WTC11 (cell line): ENCODE measurements at regions not wholly inside any gene's neighbourhood (a gene's known extent, or its start where the extent isn't known, plus 50 kb on each side); places are given as distances from the start of the nearest gene placed in this dataset.

Source experiments
- ATAC-seq: fragments of 200-7000 bp; cut with Tn5 transposase; 2 replicates; pipeline ENCODE4 v1.10.0; 2021; ENCODE audit warnings: mild to moderate bottlenecking, moderate library complexity
- CTCF ChIA-PET: fragments of 300-600 bp; sonication (Branson Sonifier 250); formaldehyde crosslinking; loops from one replicate; lab custom pipeline; 2021; ENCODE audit warnings: antibody characterized with exemption; lab: Charles Lee
- POLR2A ChIA-PET: fragments of 350-600 bp; sonication (Branson Sonifier 250); formaldehyde crosslinking; loops from one replicate; lab custom pipeline; 2021; ENCODE audit warnings: antibody characterized with exemption; lab: Charles Lee
- DNase-seq: peaks from one replicate; pipeline ENCODE4 v3.0.0; 2021; ENCODE audit warnings: low spot score
- H3K27ac Mint-ChIP-seq: 2 replicates; pipeline ENCODE4 v1.8.0; 2021; ENCODE audit warnings: mixed read lengths
- H3K27me3 Mint-ChIP-seq: 2 replicates; pipeline ENCODE4 v1.8.0; 2021; ENCODE audit warnings: low read depth, mild to moderate bottlenecking, moderate library complexity, mixed read lengths
- H3K36me3 Mint-ChIP-seq: 2 replicates; pipeline ENCODE4 v1.8.0; 2021; ENCODE audit warnings: mixed read lengths
- H3K4me1 Mint-ChIP-seq: 2 replicates; pipeline ENCODE4 v1.8.0; 2022; ENCODE audit warnings: mixed read lengths
- H3K4me3 Mint-ChIP-seq: 2 replicates; pipeline ENCODE4 v1.8.0; 2021; ENCODE audit warnings: mild to moderate bottlenecking, moderate library complexity, mixed read lengths
- H3K9me3 Mint-ChIP-seq: 2 replicates; pipeline ENCODE4 v1.8.0; 2021; ENCODE audit warnings: mixed read lengths
- CDX4 ChIP-seq: fragments of 250-450 bp; sonication (Bioruptor Pico); IDR thresholded peaks from 2 replicates; pipeline ENCODE4 v1.9.0; 2021; ENCODE audit warnings: moderate library complexity, mild to moderate bottlenecking, inconsistent platforms, borderline replicate concordance
- CTCF ChIP-seq: fragments of 200-600 bp; IDR thresholded peaks from 2 replicates; pipeline ENCODE4 v1.8.0; 2022; ENCODE audit warnings: antibody characterized with exemption
- ERG ChIP-seq: fragments of 250-450 bp; sonication (Bioruptor Pico); IDR thresholded peaks from 2 replicates; pipeline ENCODE4 v1.8.0; 2021; ENCODE audit warnings: mild to moderate bottlenecking
- FOXP1 ChIP-seq: sonication (generic); formaldehyde crosslinking; IDR thresholded peaks from 2 replicates; pipeline ENCODE4 v1.8.0; 2022; ENCODE audit warnings: missing genetic modification reagents, mild to moderate bottlenecking, moderate library complexity, borderline replicate concordance
- GABPB1 ChIP-seq: sonication (generic); formaldehyde crosslinking; IDR thresholded peaks from 2 replicates; pipeline ENCODE4 v1.8.1; 2023; ENCODE audit warnings: mild to moderate bottlenecking, missing genetic modification reagents
- HMGXB4 ChIP-seq: sonication (generic); formaldehyde crosslinking; IDR thresholded peaks from 2 replicates; pipeline ENCODE4 v1.8.1; 2023; ENCODE audit warnings: mild to moderate bottlenecking, moderate library complexity, missing genetic modification reagents
- KAT7 ChIP-seq: sonication (generic); formaldehyde crosslinking; IDR thresholded peaks from 2 replicates; pipeline ENCODE4 v1.8.1; 2023; ENCODE audit warnings: missing genetic modification reagents, mild to moderate bottlenecking, borderline replicate concordance
- MAX ChIP-seq: sonication (generic); formaldehyde crosslinking; IDR thresholded peaks from 2 replicates; pipeline ENCODE4 v1.8.0; 2022; ENCODE audit warnings: mild to moderate bottlenecking, missing genetic modification reagents
- PRDM15 ChIP-seq: sonication (generic); formaldehyde crosslinking; IDR thresholded peaks from 2 replicates; pipeline ENCODE4 v1.8.0; 2022; ENCODE audit warnings: missing genetic modification reagents
- ZBTB43 ChIP-seq: sonication (generic); formaldehyde crosslinking; IDR thresholded peaks from 2 replicates; pipeline ENCODE4 v1.8.1; 2023; ENCODE audit warnings: mild to moderate bottlenecking, missing genetic modification reagents
- ZMAT4 ChIP-seq: fragments of 250-450 bp; sonication (Bioruptor Pico); IDR thresholded peaks from 2 replicates; pipeline ENCODE4 v1.9.0; 2021; ENCODE audit warnings: mild to moderate bottlenecking
- ZNF219 ChIP-seq: sonication (generic); formaldehyde crosslinking; IDR thresholded peaks from 2 replicates; pipeline ENCODE4 v1.8.0; 2023; ENCODE audit warnings: missing genetic modification reagents, mild to moderate bottlenecking, borderline replicate concordance
- ZNF416 ChIP-seq: fragments of 250-450 bp; sonication (Bioruptor Pico); IDR thresholded peaks from 2 replicates; pipeline ENCODE4 v1.9.0; 2021; ENCODE audit warnings: mild to moderate bottlenecking, inconsistent platforms
- ZNF671 ChIP-seq: fragments of 250-450 bp; sonication (Bioruptor Pico); IDR thresholded peaks from 2 replicates; pipeline ENCODE4 v1.8.0; 2021; ENCODE audit warnings: mild to moderate bottlenecking

- H3K4me1 Mint-ChIP-seq, result no peaks in the 10 kb centered on the region
- no peak for DNase-seq
- ATAC-seq, result no peak
- TF ChIP-seq MAX (CRISPR knock-in tag) (no peak), CDX4 (CRISPR knock-in tag) (no peak), ZNF219 (CRISPR knock-in tag) (no peak)
- no peaks in the 10 kb centered on the region for H3K9me3 Mint-ChIP-seq
- no peak overlapping the region for H3K4me3 Mint-ChIP-seq
- POLR2A ChIA-PET, result no interaction called here
- H3K27ac Mint-ChIP-seq, result no peak overlapping the region
- H3K27me3 Mint-ChIP-seq, result no peaks in the 10 kb centered on the region; the same call in 1 of the 2 replicates
- no peaks in the 10 kb centered on the region for H3K36me3 Mint-ChIP-seq
- CTCF ChIA-PET, result interaction anchor here (0.9 to 2.1 kb wide), 2 partner anchors 9 to 746 kb away, joined by 3 to 12 read pairs; no protein-coding TSS in a partner anchor
These were observed 107.4 kb downstream of the RERGL start for GRCh38 chr12:17982556-17982955.

- peak; percentile 65 for DNase-seq
- peak; percentile 95 for ATAC-seq
- Mint-ChIP-seq H3K4me1 (peaks cover 10% of the 10 kb centered on the region; the same call in 1 of the 2 replicates), H3K27me3 (no peaks in the 10 kb centered on the region), H3K36me3 (no peaks in the 10 kb centered on the region), H3K4me3 (no peak overlapping the region), H3K27ac (no peak overlapping the region), H3K9me3 (no peaks in the 10 kb centered on the region)
- TF ChIP-seq CTCF, result peak; percentile 52; the same call in 1 of the 2 replicates
- TF ChIP-seq ZBTB43 (CRISPR knock-in tag), result no peak
- no peak for TF ChIP-seq ERG (CRISPR knock-in tag)
- ChIA-PET POLR2A (no interaction called here), CTCF (no interaction called here)
These were observed 113.8 kb downstream of the RERGL start for GRCh38 chr12:17976202-17976601.

- ChIA-PET CTCF (no interaction called here), POLR2A (no interaction called here)
- H3K27ac Mint-ChIP-seq, result no peak overlapping the region
- TF ChIP-seq ERG (CRISPR knock-in tag) (no peak), GABPB1 (no peak), HMGXB4 (CRISPR knock-in tag) (no peak), FOXP1 (no peak), ZNF671 (CRISPR knock-in tag) (no peak), PRDM15 (CRISPR knock-in tag) (no peak), ZMAT4 (no peak), ZNF219 (CRISPR knock-in tag) (no peak), ZNF416 (CRISPR knock-in tag) (no peak), KAT7 (CRISPR knock-in tag) (no peak)
These were observed 114.2 kb downstream of the RERGL start for GRCh38 chr12:17975763-17976162.

More at GRCh38 chr12:17975763-17976162, 114.2 kb downstream of the RERGL start:
- Mint-ChIP-seq H3K4me1 (peaks cover 10% of the 10 kb centered on the region; the same call in 1 of the 2 replicates), H3K36me3 (no peaks in the 10 kb centered on the region), H3K4me3 (no peak overlapping the region), H3K27me3 (no peaks in the 10 kb centered on the region), H3K9me3 (no peaks in the 10 kb centered on the region)
- DNase-seq (no peak), ATAC-seq (no peak)
